ENCODE measurements at regions not wholly inside any gene's neighbourhood (a gene's known extent, or its start where the extent isn't known, plus 50 kb on each side); places are given as distances from the start of the nearest gene placed in this dataset.
"Not testable (repeated sequence)": the region's sequence is repeated elsewhere in the genome, so short reads cannot be mapped to it uniquely, and the experiment has no call there.

- no peak for DNase-seq (ENCODE audit: low spot score)
These were observed 663.2 kb upstream of the RGS18 start for GRCh38 chr1:191495040-191495439.

GRCh38 chr1:191498318-191498717 lies 659.9 kb upstream of the RGS18 start:
- DNase-seq (ENCODE audit: low spot score) = no peak

GRCh38 chr1:191498825-191499224 lies 659.4 kb upstream of the RGS18 start:
- DNase-seq (ENCODE audit: low spot score) = no peak

- no peak for DNase-seq (ENCODE audit: low spot score)
These were observed 653.3 kb upstream of the RGS18 start for GRCh38 chr1:191504999-191505398.

- DNase-seq (ENCODE audit: low spot score) = no peak
These were observed 650.0 kb upstream of the RGS18 start for GRCh38 chr1:191508239-191508638.

- DNase-seq (ENCODE audit: low spot score) = not testable (repeated sequence)
These were observed 646.8 kb upstream of the RGS18 start for GRCh38 chr1:191511480-191511879.

GRCh38 chr1:191517826-191518225 lies 640.4 kb upstream of the RGS18 start:
- no peak for DNase-seq (ENCODE audit: low spot score)

GRCh38 chr1:191519519-191519918 lies 638.7 kb upstream of the RGS18 start:
- DNase-seq (ENCODE audit: low spot score) = no peak

GRCh38 chr1:191520345-191520744 lies 637.9 kb upstream of the RGS18 start:
- no peak for DNase-seq (ENCODE audit: low spot score)

- not testable (repeated sequence) for DNase-seq (ENCODE audit: low spot score)
These were observed 632.3 kb upstream of the RGS18 start for GRCh38 chr1:191525944-191526343.

GRCh38 chr1:191528275-191528674 lies 630.0 kb upstream of the RGS18 start:
- DNase-seq (ENCODE audit: low spot score) = no peak

- no peak for DNase-seq (ENCODE audit: low spot score)
These were observed 627.3 kb upstream of the RGS18 start for GRCh38 chr1:191530928-191531327.

- DNase-seq (ENCODE audit: low spot score) = no peak
These were observed 625.0 kb upstream of the RGS18 start for GRCh38 chr1:191533254-191533653.

GRCh38 chr1:191536791-191537429 lies 621.4 kb upstream of the RGS18 start:
- no peak for DNase-seq (ENCODE audit: low spot score)

GRCh38 chr1:191541758-191542157 lies 616.5 kb upstream of the RGS18 start:
- no peak for DNase-seq (ENCODE audit: low spot score)

- no peak for DNase-seq (ENCODE audit: low spot score)
These were observed 615.8 kb upstream of the RGS18 start for GRCh38 chr1:191542444-191542843.

- DNase-seq (ENCODE audit: low spot score) = no peak
These were observed 611.5 kb upstream of the RGS18 start for GRCh38 chr1:191546803-191547202.

GRCh38 chr1:191551019-191551418 lies 607.2 kb upstream of the RGS18 start:
- DNase-seq (ENCODE audit: low spot score) = no peak

- DNase-seq (ENCODE audit: low spot score) = no peak
These were observed 599.9 kb upstream of the RGS18 start for GRCh38 chr1:191558379-191558778.

- no peak for DNase-seq (ENCODE audit: low spot score)
These were observed 597.0 kb upstream of the RGS18 start for GRCh38 chr1:191561276-191561675.

GRCh38 chr1:191564275-191564674 lies 594.0 kb upstream of the RGS18 start:
- no peak for DNase-seq (ENCODE audit: low spot score)

- DNase-seq (ENCODE audit: low spot score) = no peak
These were observed 585.8 kb upstream of the RGS18 start for GRCh38 chr1:191572479-191572878.

- no peak for DNase-seq (ENCODE audit: low spot score)
These were observed 583.1 kb upstream of the RGS18 start for GRCh38 chr1:191575180-191575579.

- no peak for DNase-seq (ENCODE audit: low spot score)
These were observed 582.5 kb upstream of the RGS18 start for GRCh38 chr1:191575746-191576145.

Data from SK-N-DZ (cell line).